SU-DHL-6 (cell line): ENCODE measurements at regions not wholly inside any gene's neighbourhood (a gene's known extent, or its start where the extent isn't known, plus 50 kb on each side); places are given as distances from the start of the nearest gene placed in this dataset.

Experiments used
- EZH2phosphoT487 ChIP-seq: fragments of 200-600 bp; sonication (generic), shearing (Covaris generic); conservative IDR thresholded peaks from 2 replicates; pipeline ENCODE4 v1.6.1; 2018; ENCODE audit warnings: mild to moderate bottlenecking, antibody characterized with exemption, low read length, moderate library complexity, mixed read lengths
- TF ChIP-seq, protein P1 (sequence below): fragments of 200-600 bp; sonication (generic); IDR thresholded peaks from one replicate; pipeline ENCODE4 v1.5.1; 2017; ENCODE audit warnings: antibody characterized with exemption, mild to moderate bottlenecking, low read length, moderate library complexity; ENCODE audit not compliant: insufficient read depth, poor library complexity, severe bottlenecking

DNA sequence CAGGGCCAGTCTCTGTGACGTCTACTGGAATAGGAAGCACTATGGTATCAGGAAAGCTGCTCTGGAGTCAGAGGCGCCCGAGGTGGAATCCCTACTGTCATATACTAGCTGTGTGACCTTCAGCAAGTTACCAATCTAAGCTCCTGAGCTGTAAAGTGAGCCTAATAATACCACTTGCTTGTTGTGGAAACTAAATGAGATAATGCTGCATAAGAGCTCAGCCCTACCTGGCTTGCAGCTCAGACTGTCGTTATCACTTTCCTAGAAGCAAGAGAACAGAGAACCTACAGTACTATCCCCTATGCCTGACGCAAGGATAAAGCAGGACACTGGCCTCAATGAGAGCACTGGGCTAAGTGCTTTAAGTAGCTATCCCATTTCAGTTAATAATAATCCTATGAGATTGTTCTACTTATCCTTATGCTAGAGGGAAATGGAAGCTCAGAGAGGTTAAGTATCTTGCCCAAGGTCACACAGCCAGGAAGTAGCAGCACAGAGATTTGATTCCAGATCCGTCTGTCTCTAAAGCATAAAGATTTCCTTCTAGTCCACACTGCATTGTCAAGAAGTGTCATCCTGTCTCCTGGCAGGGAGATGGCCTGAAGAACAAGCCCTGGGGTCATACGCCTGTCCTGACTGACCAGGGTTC, 195.2 kb downstream of the TLE3 start:
- TF ChIP-seq, protein P1, sequence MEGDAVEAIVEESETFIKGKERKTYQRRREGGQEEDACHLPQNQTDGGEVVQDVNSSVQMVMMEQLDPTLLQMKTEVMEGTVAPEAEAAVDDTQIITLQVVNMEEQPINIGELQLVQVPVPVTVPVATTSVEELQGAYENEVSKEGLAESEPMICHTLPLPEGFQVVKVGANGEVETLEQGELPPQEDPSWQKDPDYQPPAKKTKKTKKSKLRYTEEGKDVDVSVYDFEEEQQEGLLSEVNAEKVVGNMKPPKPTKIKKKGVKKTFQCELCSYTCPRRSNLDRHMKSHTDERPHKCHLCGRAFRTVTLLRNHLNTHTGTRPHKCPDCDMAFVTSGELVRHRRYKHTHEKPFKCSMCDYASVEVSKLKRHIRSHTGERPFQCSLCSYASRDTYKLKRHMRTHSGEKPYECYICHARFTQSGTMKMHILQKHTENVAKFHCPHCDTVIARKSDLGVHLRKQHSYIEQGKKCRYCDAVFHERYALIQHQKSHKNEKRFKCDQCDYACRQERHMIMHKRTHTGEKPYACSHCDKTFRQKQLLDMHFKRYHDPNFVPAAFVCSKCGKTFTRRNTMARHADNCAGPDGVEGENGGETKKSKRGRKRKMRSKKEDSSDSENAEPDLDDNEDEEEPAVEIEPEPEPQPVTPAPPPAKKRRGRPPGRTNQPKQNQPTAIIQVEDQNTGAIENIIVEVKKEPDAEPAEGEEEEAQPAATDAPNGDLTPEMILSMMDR, result no peak
- no peak for TF ChIP-seq EZH2phosphoT487
